ENCODE measurements at regions not wholly inside any gene's neighbourhood (a gene's known extent, or its start where the extent isn't known, plus 50 kb on each side); places are given as distances from the start of the nearest gene placed in this dataset.

DNA sequence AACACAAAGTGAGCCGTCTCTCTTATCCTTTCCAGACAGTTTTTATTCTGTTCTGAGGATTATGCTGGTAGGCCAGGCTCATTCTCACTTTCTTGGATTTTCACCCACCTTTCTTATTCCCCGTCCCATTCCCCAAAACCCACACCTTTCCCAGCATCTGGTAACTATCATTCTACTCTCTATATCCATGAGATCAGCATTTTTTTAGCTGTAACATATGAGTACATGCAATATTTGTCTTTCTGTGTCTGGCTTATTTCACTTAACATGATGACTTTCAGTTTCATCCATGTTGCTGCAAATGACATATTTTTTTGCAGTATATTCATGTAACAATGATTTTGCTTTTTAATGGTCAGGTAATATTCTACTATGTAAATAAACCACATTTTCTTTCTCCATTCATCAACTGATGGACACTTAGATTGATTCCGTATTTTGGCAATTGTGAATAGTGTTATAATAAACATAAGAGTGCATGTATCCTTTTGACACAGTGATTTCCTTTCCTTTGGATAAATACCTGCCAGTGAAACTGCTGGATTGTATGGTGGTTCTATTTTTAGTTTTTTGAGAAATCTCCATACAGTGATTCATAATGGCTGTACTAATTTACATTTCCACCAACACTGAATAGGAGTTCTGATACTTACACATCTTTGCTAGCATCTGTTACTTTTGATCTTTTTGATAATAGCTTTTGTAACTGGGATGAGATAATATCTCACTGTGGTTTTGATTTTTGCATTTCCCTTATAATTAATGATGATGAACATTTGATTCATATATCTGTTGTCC, 289.3 kb downstream of the RPRM start:
- DNase-seq: no peak

DNA sequence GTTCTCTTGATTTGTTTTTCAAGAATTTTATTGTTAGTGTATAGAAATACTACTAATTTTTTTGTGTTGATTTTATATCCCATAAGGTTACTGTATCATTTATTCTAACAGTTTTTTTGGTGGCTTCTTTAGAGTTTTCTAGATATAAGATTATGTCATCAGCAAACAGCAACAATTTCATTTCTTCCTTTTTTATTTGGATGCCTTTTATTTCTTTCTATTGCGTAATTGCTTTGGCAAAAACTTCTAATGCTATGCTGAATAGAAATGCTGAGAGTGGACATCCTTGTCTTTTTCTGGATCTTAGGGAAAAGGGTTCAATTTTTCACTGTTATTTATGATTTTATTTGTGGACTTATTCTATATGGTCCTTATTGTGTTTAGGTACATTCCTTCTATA, 298.8 kb downstream of the RPRM start:
- DNase-seq: no peak

GRCh38 chr2:153169609-153170008, 309.0 kb downstream of the RPRM start:
- DNase-seq: no peak

GRCh38 chr2:153165021-153165420, 313.5 kb downstream of the RPRM start:
- DNase-seq: no peak

GRCh38 chr2:153163055-153163454, 315.5 kb downstream of the RPRM start:
- DNase-seq: no peak

DNA sequence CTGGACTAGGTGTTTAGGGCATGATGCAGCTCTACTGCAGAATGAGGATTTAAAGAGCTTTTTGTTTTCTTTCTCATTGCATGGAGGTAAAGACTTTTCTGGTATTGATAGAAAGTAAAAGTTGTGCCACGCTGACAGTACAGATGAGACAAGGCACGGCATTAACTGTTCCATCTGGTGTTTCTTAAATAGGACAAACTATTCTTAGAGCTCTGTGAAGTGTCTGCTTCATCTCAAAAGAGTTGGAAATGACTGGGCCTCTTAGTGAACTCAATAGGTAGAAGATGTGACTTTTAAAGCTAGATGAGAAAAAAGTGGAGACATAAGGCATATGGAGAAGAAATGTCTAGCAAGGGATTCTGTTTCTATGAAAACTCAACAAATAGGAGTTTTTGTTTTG, 321.8 kb downstream of the RPRM start:
- DNase-seq: no peak

GRCh38 chr2:153152036-153152435, 326.5 kb downstream of the RPRM start:
- no peak for DNase-seq

- DNase-seq: no peak
Measured at GRCh38 chr2:153145470-153145978, 333.0 kb downstream of the RPRM start.

GRCh38 chr2:153143540-153143939, 335.0 kb downstream of the RPRM start:
- DNase-seq: no peak

DNA sequence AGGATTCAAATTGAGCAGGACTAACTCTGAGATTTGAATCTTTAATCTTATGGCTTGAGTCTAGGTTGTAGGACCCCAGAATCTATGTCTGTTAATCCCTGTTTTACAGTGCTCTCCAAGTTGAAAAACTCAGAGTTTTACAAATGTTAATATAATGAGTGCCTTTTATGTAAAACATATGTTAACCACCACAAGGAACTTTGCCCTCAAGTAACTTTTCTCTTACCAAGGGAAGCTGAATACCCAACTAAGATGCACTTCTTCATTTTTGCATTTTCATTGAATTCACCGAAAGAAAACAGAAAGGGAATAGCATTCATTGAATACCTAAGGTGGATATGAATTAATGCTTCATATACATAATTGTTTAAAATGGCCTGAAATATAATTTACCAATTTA, 338.1 kb downstream of the RPRM start:
- DNase-seq: no peak

DNA sequence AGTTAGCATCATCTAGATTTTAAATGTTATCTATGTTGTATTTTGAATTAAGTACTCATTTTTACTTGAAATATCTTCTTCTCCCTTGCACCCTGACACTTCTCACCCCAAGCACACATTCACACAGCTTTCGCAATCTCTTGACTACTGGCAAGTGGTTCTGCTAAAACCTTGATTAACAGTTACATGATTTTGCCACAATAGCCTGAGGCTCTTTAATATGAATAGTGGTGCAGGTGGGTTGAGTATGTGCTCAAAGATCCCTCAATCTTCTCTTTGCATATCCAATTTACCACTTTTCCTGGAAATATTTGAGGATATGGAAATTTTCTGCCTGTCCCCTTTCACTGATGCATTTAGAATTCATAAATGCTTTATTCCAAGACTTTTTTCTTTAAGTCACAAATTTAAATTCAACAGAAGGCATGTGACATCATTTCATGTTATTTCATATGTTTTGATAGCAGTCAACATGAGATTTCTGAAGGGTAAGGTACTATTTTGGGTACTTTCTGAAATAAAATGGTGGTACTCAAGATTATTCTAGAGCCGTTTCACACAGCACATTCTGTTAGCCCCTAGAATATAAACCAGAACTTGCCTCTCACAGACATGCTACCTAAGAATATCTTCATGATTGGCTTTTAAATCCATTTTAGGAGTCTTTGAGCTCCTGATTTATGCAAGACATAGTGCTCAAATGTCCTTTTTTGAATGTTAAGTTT, 339.7 kb downstream of the RPRM start:
- no peak for DNase-seq

- DNase-seq: no peak
Measured at GRCh38 chr2:153136216-153136615, 342.3 kb downstream of the RPRM start.

DNA sequence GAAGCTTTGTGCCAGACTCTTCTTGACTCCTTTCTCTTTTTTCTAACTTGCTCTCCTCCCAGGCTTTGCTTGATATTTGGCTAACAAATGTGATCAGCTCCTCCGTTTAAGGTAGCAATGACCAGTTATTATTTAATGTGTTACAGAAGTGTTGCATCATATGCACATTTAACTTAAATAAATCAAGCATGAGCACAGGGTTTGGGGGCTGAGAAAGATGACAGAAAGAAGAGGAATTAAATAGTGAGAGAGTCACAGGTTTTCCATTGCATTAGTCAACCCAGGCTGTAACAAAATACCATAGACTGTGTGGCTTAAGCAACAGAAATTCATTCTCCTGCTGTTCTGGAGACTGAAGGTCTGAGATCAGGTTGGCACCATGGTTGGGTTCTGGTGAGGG, 343.8 kb downstream of the RPRM start:
- DNase-seq: no peak

DNA sequence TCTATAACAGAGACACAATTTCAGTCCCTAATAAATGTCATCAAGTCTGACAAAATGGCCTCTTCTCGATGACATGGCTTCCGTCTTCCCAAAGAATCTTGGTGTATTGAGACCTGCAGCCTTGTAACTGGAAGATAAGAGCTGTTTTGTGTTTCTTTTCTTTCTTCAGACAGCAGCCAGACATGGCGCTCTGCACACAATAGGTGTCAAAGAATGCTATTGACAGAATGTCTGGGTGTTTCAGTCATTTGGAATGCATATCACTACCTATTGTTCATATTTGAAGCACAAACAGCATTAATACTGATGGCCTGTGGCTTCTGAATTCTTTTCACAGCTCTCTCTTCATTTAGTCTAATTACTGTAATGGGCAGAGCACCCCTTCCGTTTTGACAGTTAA, 344.8 kb downstream of the RPRM start:
- DNase-seq: no peak

DNA sequence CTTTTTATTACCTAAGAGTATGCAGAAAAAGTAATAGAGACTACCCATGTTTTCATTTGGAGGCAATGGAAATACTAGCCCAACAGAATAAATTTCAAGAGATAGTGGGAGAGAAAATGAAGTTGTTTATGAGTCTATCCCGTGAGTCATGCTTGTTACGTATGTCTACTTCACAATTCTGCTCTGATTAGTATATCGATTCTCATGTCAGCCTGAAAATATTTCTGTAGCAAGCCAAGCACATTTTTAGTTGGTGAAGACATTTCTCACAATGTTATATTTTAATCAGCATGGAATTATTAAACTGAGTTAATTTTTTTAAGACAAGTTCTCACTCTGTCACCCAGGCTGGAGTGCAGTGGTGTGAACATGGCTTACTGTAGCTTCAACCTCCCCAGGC, 346.1 kb downstream of the RPRM start:
- no peak for DNase-seq

DNA sequence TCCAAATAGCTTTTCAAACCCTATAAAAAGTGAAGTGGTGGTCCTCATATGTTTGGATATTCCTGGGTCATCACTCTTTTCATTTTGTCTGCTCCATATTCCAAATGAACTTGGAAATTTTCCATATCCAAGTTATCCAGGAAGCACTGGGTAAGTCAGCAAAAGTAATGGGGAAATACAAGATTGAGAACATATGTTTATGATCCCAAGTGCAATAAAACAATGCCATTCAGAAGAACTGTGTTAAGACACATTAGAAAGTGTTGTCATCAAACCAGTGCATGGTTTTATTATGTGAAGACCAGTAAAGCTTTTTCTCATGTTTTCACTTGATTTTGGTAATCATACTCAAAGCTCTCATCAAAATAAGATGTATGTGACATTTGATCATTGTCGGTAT, 363.4 kb downstream of the RPRM start:
- no peak for DNase-seq

DNA sequence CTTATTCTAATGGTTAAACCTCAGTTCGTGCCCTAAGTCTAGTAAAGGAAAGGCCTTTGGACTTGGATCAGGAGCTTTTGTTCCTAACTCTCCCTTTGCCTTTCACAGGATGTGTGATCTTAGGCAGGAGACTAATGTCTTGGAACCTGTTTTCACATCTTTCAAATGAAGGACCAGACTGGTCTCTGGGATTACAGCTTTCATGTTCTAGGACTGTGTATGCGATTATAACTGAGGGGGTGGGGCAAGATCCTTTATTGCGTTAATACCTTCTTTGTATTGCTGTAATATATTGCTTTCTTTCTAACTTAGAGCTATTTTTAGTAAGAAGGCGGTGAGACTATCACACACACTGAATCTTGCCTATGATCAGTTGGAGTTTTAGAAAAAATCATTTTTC, 368.1 kb downstream of the RPRM start:
- no peak for DNase-seq

DNA sequence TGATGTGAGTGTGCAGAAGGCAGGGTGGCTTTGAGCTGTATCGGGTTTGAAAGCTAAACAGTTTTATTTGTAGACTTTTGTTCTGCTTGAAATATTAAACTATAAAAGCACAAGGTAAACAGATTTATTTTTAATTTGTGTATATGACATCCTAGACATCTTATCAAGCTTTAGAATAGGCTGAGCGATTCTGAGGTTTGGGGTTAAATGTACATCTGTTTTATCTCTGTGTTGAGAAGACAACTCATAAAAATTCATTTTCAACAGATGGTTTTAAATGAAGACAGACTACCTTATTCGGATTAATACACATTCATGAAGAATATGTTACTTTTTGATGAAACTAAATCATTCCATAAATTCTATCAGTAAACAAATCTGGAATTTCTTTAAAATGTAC, 368.8 kb downstream of the RPRM start:
- DNase-seq: no peak

- no peak for DNase-seq
Measured at GRCh38 chr2:153106802-153107477, 371.6 kb downstream of the RPRM start.

DNA sequence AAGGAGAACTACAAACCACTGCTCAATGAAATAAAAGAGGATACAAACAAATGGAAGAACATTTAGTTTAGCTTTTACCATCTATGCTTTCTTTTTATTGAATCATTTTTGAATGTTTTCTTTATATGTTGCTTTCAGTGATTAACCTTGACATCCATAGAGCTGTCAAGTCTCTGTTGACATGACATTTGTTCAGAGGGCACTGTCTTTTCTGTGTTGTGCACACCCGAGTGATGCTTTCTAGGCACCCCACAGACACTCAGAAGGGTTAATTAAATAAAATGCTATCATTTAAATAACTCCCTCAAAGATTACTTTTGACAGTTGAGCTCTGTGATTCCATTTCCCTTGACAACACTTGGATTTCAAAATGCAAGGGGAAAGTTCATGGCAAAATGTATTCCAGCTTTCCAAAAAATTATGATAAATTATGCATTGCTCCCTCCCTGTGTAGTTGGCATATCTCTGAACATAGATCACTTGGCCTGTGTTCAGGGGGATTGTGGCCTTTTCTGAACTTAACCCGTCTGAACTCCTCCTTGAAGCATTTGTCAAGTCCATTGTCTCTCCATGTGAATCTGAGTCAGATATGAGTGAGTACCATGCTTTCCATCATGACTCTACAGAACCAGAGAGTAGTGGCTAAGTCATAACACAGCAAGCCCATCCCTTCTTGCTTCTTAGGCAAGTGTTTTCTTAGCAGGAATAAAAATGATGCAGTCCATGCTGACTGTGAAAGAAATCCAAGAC, 372.6 kb downstream of the RPRM start:
- no peak for DNase-seq

- no peak for DNase-seq
Measured at GRCh38 chr2:153101187-153101586, 377.4 kb downstream of the RPRM start.

DNA sequence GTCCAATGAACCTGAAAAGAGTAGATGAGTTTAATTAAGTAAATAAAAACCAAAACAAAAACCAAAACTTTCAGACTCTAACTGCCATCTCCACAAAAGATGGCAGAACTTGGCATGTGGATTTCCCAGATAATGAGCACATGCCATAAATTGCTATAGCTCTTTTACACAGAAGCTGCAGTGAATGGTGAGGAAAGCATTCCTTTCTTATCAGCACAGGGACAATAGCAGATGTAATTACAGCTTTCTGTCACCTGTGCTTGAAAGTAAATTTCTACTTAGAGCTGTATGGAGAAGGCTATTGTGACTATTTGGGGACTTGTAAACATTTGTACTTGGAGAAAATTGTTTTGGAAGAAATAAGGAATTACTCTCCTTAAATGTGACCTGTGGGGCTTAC, 378.4 kb downstream of the RPRM start:
- no peak for DNase-seq

DNA sequence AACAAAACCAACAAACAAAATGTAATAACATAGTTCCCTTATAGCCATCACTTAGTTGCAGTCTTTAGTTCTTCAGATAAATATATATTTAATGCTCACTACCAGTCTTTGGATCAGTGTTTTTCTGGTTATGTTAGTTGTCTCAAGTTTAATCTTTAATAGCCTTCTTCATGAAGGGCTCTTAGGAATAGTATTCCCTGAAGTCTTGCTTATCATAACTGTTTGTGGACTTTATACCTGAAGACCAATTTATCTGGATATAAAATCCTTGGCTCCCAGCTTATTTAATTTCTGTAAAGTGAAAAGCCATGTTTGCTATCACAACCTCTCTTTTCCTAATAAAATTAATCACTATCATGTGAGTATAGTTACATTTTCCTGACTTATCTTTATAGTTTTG, 379.7 kb downstream of the ARL6IP6 start:
- no peak for DNase-seq
